NT2/D1 (cell line): ENCODE measurements at regions not wholly inside any gene's neighbourhood (a gene's known extent, or its start where the extent isn't known, plus 50 kb on each side); places are given as distances from the start of the nearest gene placed in this dataset.
"Not testable (repeated sequence)": the region's sequence is repeated elsewhere in the genome, so short reads cannot be mapped to it uniquely, and the experiment has no call there.

ENCODE experiments used
- SUZ12 ChIP-seq: IDR thresholded peaks from 2 replicates; pipeline ENCODE4 v1.6.1; 2011; ENCODE audit not compliant: insufficient read length, insufficient read depth; ENCODE audit errors: extremely low read depth
- YY1 ChIP-seq: IDR thresholded peaks from 2 replicates; pipeline ENCODE4 v1.6.1; 2011; ENCODE audit not compliant: insufficient read length, insufficient read depth
- ZNF274 ChIP-seq: IDR thresholded peaks from 2 replicates; pipeline ENCODE4 v1.6.1; 2011; ENCODE audit warnings: mild to moderate bottlenecking, low read depth, low read length

DNA sequence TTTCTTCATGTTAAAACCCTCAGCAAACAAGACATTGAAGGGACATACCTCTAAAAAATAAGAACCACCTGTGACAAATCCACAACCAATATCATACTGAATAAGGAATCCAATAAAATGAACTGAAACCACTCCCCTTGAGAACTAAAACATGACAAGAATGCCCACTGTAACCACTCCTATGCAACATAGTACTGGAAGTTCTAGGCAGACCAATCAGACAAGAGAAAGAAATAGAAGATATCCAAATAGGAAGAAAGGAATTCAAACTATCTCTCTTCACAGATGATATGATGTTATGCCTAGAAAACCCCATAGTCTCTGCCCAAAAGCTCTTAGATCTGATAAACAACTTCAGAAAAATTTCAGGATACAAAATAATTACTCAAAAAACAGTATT, 887.7 kb upstream of the CDH18 start:
- not testable (repeated sequence) for TF ChIP-seq YY1, ZNF274, SUZ12
